HCT116 (cell line): ENCODE measurements at regions not wholly inside any gene's neighbourhood (a gene's known extent, or its start where the extent isn't known, plus 50 kb on each side); places are given as distances from the start of the nearest gene placed in this dataset.

Source experiments
- ATAC-seq: fragments of 200-7000 bp; cut with Tn5 transposase; 2 replicates; pipeline ENCODE4 v1.9.1; 2020; ENCODE audit warnings: mild to moderate bottlenecking, moderate library complexity
- BruUV-seq: library from RNA; stranded (reverse); fragments of 400-500 nt; replicated peaks from 2 replicates; lab custom pipeline; 2021; lab: Mats Ljungman, UMichigan
- CTCF ChIA-PET: fragments of 300-600 bp; sonication (Branson Sonifier 250); formaldehyde crosslinking; loops from one replicate; lab custom pipeline; 2021; ENCODE audit warnings: antibody characterized with exemption; lab: Charles Lee
- POLR2A ChIA-PET: fragments of 300-600, 350-600 bp; sonication (Branson Sonifier 250); formaldehyde crosslinking; loops from one replicate; lab custom pipeline; 2021; ENCODE audit warnings: antibody characterized with exemption; lab: Charles Lee
- RAD21 ChIA-PET, 2 experiments: fragments of 300-600 bp; sonication (Branson Sonifier 250); formaldehyde crosslinking; loops; one replicate each; lab custom pipeline; 2023; ENCODE audit warnings: low total read pairs in 2 of 2; ENCODE audit not compliant: uncharacterized antibody in 2 of 2, unreplicated experiment in 2 of 2, low non-redundant PET in 1 of 2; lab: Charles Lee
- DNase-seq: peaks from one replicate; pipeline ENCODE4 v3.0.0-alpha.2; 2010; ENCODE audit warnings: low read depth, low spot score
- H2AFZ ChIP-seq: fragments of 200-600 bp; shearing (Covaris generic), sonication (generic); 2 replicates; pipeline ENCODE4 v1.6.1; 2017; ENCODE audit warnings: low read depth, mixed run types, mixed read lengths, antibody characterized with exemption, low read length; ENCODE audit not compliant: poor library complexity, severe bottlenecking
- H3K27ac ChIP-seq: 2 replicates; pipeline ENCODE4 v1.5.1; 2012; ENCODE audit warnings: low read depth, low read length
- H3K27me3 ChIP-seq: fragments of 200-600 bp; sonication (generic); 2 replicates; pipeline ENCODE4 v1.6.1; 2016; ENCODE audit warnings: mixed run types, low read length, mixed read lengths; ENCODE audit not compliant: insufficient read depth
- H3K36me3 ChIP-seq, 2 experiments: fragments of 200-500 bp in 1 of 2; fragments of 200-600 bp in 1 of 2; sonication (Bioruptor generic) in 1 of 2; sonication (generic) in 1 of 2; 2 replicates each; pipeline versions ENCODE4 v1.5.1 to v1.6.1; 2014 to 2016; ENCODE audit warnings: low read length in 2 of 2, inconsistent platforms in 1 of 2, mixed read lengths in 1 of 2, mixed run types in 1 of 2; ENCODE audit not compliant: insufficient read depth in 2 of 2, control insufficient read depth in 1 of 2
- H3K4me1 ChIP-seq, 2 experiments: fragments of 200-600 bp in 1 of 2; sonication (generic) in 1 of 2; 2 replicates each; pipeline versions ENCODE4 v1.5.1 to v1.6.1; 2012 to 2017; ENCODE audit warnings: low read length in 2 of 2, inconsistent platforms in 1 of 2, mild to moderate bottlenecking in 1 of 2, mixed read lengths in 1 of 2, mixed run types in 1 of 2, moderate library complexity in 1 of 2; ENCODE audit not compliant: insufficient read depth in 2 of 2, control insufficient read depth in 1 of 2
- H3K4me2 ChIP-seq: fragments of 200-600 bp; sonication (generic); 2 replicates; pipeline ENCODE4 v1.6.1; 2017; ENCODE audit warnings: mixed run types, low read length, mixed read lengths
- H3K4me3 ChIP-seq, 2 experiments: fragments of 200-600 bp in 1 of 2; sonication (generic) in 1 of 2; replicated peaks in 1 of 2; 2 replicates each; pipeline ENCODE4 v1.5.1; 2011 to 2016; ENCODE audit warnings: low read length in 2 of 2, control low read depth in 1 of 2, low read depth in 1 of 2, mild to moderate bottlenecking in 1 of 2, mixed read lengths in 1 of 2, mixed run types in 1 of 2
- H3K79me2 ChIP-seq: fragments of 200-600 bp; sonication (generic); 2 replicates; pipeline ENCODE4 v1.6.1; 2017; ENCODE audit warnings: mild to moderate bottlenecking, mixed run types, low read length, moderate library complexity, mixed read lengths; ENCODE audit not compliant: insufficient read depth
- H3K9ac ChIP-seq: fragments of 200-600 bp; sonication (generic); 2 replicates; pipeline ENCODE4 v1.6.1; 2016; ENCODE audit warnings: low read length, mixed read lengths
- H3K9me2 ChIP-seq: fragments of 200-600 bp; sonication (generic), shearing (Covaris generic); 2 replicates; pipeline ENCODE4 v1.6.1; 2017; ENCODE audit warnings: mixed run types, mild to moderate bottlenecking, moderate library complexity; ENCODE audit not compliant: insufficient read depth
- H3K9me3 ChIP-seq, 2 experiments: fragments of 200-500 bp in 1 of 2; fragments of 200-600 bp in 1 of 2; sonication (Bioruptor generic) in 1 of 2; sonication (generic) in 1 of 2; 2 replicates each; pipeline ENCODE4 v1.6.1; 2014 to 2017; ENCODE audit warnings: low read length in 2 of 2, mixed read lengths in 2 of 2, inconsistent platforms in 1 of 2, low read depth in 1 of 2, mild to moderate bottlenecking in 1 of 2, mixed run types in 1 of 2, moderate library complexity in 1 of 2; ENCODE audit not compliant: control insufficient read depth in 1 of 2, insufficient read depth in 1 of 2
- H4K20me1 ChIP-seq: fragments of 200-600 bp; sonication (generic), shearing (Covaris generic); 2 replicates; pipeline ENCODE4 v1.6.1; 2017; ENCODE audit warnings: mixed run types, mild to moderate bottlenecking, moderate library complexity; ENCODE audit not compliant: insufficient read depth
- CBX3 ChIP-seq: IDR thresholded peaks from 2 replicates; pipeline ENCODE4 v1.6.1; 2012; ENCODE audit warnings: low read depth
- CEBPB ChIP-seq: IDR thresholded peaks from 2 replicates; pipeline ENCODE4 v1.6.1; 2012; ENCODE audit warnings: low read depth
- EGR1 ChIP-seq: IDR thresholded peaks from 2 replicates; pipeline ENCODE4 v1.6.1; 2012; ENCODE audit warnings: low read depth
- EZH2 ChIP-seq: fragments of 200-600 bp; sonication (generic); IDR thresholded peaks from 2 replicates; pipeline ENCODE4 v1.6.1; 2017; ENCODE audit warnings: antibody characterized with exemption, mixed run types
- FOSL1 ChIP-seq: IDR thresholded peaks from 2 replicates; pipeline ENCODE4 v1.6.1; 2012; ENCODE audit warnings: low read depth
- POLR2AphosphoS5 ChIP-seq: IDR thresholded peaks from 2 replicates; pipeline ENCODE4 v1.6.1; 2011; ENCODE audit warnings: mild to moderate bottlenecking, low read depth, low read length, moderate library complexity
- RAD21 ChIP-seq: IDR thresholded peaks from 2 replicates; pipeline ENCODE4 v1.6.1; 2012; ENCODE audit warnings: low read depth, mild to moderate bottlenecking
- intact Hi-C: fragments of 100-400 bp; cut with micrococcal nuclease; formaldehyde crosslinking; loops from 2 replicates; pipeline ENCODE4 v1.10.0; 2022
- TF ChIP-seq, protein P1 (sequence below): IDR thresholded peaks from 2 replicates; pipeline ENCODE4 v1.6.1; 2012
- TF ChIP-seq, protein P2 (sequence below), 3 experiments: fragments of 200-600 bp in 1 of 3; sonication (generic) in 1 of 3; IDR thresholded peaks in 2 of 3; conservative IDR thresholded peaks in 1 of 3; 2 replicates each; pipeline ENCODE4 v1.5.1; 2012 to 2017; ENCODE audit warnings: low read depth in 2 of 3, low read length in 2 of 3, antibody characterized with exemption in 1 of 3, borderline replicate concordance in 1 of 3, control low read depth in 1 of 3, mild to moderate bottlenecking in 1 of 3, mixed read lengths in 1 of 3, mixed run types in 1 of 3, moderate library complexity in 1 of 3; ENCODE audit not compliant: insufficient read depth in 1 of 3

DNA sequence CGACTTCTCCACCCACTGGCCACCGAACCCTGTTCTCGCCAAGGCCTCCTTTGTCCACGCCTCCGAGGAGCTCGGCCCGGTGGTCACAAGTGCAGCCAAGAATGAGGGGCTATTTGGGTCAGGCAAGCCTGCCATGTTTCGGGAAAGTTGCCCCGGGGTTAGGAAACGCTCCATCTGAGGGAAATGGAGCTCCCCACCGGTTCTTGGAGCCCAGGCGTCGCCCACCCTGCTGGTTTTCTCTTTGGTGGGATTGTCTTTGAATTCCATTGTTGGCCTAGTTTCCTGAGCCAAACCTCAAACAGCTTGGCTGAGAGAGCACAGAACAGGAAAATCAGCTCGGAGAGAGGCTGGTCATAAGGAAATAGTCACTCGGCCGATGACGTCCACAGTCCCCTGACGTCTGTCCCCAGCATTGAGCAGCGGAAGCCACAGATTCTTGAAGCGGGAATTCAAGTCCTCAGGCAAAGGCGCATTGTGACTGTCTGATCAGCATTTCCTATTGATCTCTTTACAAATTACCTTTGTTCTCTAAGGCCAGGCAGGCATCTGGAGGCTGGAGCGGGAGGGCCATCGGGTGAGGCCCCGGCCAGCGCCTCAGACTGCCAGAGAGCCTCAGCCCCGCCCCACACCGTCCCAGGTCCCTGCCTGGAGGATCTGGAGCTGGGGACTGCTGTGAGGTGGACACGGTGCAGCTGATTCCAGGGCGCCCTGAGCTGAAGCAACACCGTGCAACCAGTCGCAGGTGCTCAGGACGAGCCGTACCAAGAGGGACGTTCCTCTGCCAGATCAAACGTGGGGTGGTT lies 138.6 kb downstream of the DLL1 start:
- ChIA-PET CTCF (no interaction called here), RAD21 (interaction anchor here in 1 of 2 experiments (0.6 kb wide), 1 partner anchor 126 kb away, joined by 3 read pairs; no protein-coding TSS in a partner anchor), POLR2A (no interaction called here)
- intact Hi-C loops, result no loop called here
- ATAC-seq, result no peak; the same call in 1 of the 2 replicates
- Histone ChIP-seq H3K27me3 (no peaks in the 10 kb centered on the region), H3K79me2 (no peaks in the 10 kb centered on the region), H3K9ac (no peak overlapping the region), H3K4me1 (peaks cover 17 to 22% of the 10 kb centered on the region in 2 experiments), H3K36me3 (no peaks in the 10 kb centered on the region), H3K4me3 (0 out of 4 replicates have a peak overlapping the region, but pooled peaks of 1 of the 2 experiments have one; percentile 13), H3K4me2 (peak overlapping the region; percentile 66), H3K9me2 (no peaks in the 10 kb centered on the region), H2AFZ (no peak overlapping the region), H3K9me3 (no peaks in the 10 kb centered on the region), H3K27ac (peak overlapping the region; percentile 67), H4K20me1 (no peaks in the 10 kb centered on the region)
- BruUV-seq, result no TSS peak
- no peak for DNase-seq
- TF ChIP-seq RAD21 (no peak), CEBPB (no peak), CBX3 (no peak), POLR2AphosphoS5 (no peak), FOSL1 (no peak), EZH2 (no peak), EGR1 (no peak)
- TF ChIP-seq, protein P1, sequence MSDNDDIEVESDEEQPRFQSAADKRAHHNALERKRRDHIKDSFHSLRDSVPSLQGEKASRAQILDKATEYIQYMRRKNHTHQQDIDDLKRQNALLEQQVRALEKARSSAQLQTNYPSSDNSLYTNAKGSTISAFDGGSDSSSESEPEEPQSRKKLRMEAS, result no peak; the same call in 1 of the 2 replicates
- TF ChIP-seq, protein P2, sequence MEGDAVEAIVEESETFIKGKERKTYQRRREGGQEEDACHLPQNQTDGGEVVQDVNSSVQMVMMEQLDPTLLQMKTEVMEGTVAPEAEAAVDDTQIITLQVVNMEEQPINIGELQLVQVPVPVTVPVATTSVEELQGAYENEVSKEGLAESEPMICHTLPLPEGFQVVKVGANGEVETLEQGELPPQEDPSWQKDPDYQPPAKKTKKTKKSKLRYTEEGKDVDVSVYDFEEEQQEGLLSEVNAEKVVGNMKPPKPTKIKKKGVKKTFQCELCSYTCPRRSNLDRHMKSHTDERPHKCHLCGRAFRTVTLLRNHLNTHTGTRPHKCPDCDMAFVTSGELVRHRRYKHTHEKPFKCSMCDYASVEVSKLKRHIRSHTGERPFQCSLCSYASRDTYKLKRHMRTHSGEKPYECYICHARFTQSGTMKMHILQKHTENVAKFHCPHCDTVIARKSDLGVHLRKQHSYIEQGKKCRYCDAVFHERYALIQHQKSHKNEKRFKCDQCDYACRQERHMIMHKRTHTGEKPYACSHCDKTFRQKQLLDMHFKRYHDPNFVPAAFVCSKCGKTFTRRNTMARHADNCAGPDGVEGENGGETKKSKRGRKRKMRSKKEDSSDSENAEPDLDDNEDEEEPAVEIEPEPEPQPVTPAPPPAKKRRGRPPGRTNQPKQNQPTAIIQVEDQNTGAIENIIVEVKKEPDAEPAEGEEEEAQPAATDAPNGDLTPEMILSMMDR (IDR thresholded peaks at IDR 0.05 in 2 of 3, conservative IDR thresholded peaks at IDR 0.05 in 1 of 3; ENCODE audit: borderline replicate concordance in 1 of 3, insufficient read depth in 1 of 3, low read depth in 2 of 3, low read length in 2 of 3), result no peak
